ENCODE measurements at regions not wholly inside any gene's neighbourhood (a gene's known extent, or its start where the extent isn't known, plus 50 kb on each side); places are given as distances from the start of the nearest gene placed in this dataset.

DNA sequence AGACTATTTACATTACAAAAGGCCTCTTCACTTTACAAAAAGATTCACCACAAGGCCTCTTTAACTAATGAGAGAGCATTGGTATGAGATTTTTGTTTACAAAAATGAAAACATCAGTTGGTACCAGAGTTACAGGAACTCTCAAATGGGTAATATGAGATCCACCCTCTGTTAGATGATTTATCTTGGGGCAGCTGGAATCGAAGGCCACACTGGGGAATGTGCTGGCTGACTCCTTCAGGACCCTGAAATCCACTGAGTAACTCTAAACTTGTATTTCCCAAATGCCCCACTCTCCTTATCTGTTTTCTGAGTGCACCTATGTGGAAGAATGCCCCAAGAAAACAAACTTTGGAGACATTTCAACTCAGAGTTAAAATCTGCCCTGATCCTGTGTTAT is 232.9 kb upstream of the F9 start:
- DNase-seq (ENCODE audit: extremely low read depth, low read depth, low spot score), result no peak

DNA sequence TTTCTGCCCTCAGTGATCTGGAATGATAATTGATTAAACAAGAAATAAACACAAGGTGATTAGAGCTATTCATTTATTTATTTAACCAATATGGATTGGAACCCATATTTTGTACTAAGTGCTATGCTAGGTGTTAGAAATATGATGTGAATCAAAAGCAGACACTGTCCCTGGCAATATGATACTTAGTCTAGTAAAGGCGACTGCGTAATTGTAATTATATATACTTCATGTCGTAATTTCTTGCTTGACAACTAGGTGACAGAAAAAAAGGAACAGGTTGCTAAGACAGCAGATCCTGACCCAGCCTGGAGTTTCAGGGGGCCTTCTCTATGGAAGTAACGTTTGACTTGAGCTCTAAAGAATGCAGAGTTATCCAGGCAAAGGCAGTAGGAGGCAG is 236.5 kb upstream of the F9 start:
- no peak for DNase-seq (ENCODE audit: extremely low read depth, low read depth, low spot score)

DNA sequence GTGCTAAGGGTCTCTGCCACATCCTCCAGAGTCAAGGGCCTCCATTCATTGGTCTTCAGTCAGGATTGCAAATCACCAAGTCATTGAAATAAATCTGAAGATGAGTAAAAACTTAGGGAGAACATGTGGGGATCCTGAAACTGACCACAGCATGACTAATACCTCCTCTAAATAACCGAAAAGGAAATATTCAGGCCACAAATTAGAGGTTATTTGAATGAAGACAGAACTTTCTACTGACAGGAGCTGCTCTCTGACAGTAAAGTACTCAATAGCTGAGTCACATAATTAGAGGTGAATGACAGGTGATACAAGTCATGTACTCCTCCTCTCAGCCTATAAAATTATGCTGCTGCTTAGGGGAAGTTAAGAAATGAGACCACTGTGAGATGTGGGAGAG is 240.2 kb upstream of the F9 start:
- no peak for DNase-seq (ENCODE audit: extremely low read depth, low read depth, low spot score)

DNA sequence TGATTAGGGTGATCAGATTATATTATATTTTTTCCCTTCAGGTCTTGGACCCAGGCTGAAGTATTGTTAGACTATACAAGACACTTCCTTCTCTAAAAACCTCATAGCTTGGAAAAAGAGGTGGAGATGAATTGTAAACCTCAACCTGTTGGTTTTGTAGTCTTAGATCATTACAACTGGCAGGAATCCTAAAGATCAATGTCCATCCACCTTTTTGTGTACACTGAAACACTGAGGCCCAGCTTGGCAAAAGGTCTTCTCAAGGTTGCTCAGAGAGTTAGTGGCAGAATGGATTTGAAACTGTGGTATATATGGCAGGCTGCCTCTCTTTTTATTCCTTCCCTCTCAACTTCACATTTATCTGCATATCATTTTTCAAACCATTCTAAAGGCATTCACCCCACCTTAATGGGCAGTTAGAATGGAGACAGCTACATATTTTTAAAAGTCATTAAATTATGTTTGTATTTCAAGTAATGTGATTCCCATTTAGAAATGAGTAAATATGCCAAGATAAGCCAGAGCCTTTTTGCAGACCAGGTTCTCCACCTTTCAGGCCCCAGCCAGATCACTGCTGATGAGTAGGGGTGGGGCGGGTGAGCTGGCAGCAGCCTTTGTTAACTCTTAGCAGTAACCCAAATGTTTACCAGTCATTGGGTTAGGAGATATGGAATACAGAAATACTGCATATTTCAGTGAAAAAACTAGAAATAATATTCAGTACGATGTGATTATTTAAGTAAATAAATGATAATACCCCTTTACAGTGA is 243.2 kb upstream of the F9 start:
- no peak for DNase-seq (ENCODE audit: extremely low read depth, low read depth, low spot score)

DNA sequence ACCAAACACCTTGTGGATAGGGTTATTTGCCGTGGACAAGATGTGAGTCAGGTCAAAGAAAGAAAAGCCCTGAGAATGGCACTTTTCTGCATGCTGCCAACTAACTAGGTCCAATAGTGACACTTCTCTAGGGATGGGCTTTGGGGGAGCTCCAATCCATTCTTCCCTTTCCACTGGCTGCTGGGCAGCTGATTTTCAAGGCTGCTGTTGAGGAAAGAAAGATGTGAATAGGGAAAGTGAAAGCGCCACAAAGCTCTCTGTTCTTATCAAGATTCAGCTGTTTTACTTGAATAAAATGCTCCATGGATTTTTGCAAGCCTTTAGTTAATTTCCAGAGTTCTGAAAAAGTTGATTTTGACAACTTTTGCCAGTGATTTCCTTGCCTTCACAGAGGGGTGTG is 244.2 kb upstream of the F9 start:
- DNase-seq (ENCODE audit: extremely low read depth, low read depth, low spot score), result no peak

DNA sequence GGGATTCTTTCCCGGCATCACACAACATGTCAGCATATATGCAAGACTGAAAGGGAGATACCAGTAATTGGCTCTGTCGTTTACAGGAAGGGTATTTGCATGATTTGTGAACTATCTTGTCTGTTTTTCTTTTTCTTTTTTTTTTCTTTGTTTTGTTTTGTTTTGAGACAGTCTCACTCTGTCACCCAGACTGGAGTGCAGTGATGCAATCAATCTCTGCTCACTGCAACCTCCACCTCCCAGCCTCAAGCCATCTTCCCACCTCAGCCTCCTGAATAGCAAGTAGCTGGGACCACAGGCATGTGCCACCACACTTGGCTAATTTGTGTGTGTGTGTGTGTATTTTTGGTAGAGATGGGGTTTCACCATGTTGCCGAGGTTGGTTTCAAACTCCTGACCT is 262.7 kb upstream of the F9 start:
- no peak for DNase-seq (ENCODE audit: extremely low read depth, low read depth, low spot score)

DNA sequence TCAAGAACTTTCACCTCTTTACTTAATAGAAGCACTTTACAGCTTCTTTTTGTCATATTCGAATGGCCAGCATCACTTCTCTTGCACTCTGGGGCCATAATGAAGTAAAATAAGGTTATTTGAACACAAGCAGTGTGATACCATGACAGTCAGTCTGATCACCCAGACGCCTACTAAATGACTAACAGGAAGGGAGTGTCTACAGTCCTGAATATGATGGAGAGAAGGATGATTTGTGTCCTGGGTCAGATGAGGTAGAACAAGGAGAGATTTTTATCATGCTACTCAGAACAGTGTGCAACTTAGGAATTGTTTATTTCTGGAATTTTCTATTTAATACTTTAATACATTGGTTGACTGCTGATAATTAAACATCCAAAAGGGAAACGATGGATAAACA is 284.2 kb upstream of the F9 start:
- DNase-seq (ENCODE audit: extremely low read depth, low read depth, low spot score), result no peak

DNA sequence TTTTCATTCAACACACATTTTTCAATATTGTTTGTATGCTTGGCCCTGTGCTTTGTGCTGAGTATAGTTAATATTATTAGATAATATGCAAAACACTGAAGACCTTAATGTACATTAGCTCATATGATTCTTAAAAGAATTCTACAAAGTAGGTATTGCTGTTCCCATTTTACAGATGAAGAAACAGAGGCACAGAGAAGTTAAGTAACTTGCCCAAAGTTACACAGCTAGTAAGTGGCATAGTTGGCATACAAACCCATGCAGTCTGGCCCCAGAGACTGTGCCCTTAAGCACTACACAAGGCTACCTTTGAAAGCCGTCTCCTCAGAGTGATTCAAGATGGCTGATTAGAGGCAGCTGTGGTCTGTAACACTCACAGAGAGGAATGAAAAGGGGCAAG is 293.4 kb upstream of the F9 start:
- no peak for DNase-seq (ENCODE audit: extremely low read depth, low read depth, low spot score)

DNA sequence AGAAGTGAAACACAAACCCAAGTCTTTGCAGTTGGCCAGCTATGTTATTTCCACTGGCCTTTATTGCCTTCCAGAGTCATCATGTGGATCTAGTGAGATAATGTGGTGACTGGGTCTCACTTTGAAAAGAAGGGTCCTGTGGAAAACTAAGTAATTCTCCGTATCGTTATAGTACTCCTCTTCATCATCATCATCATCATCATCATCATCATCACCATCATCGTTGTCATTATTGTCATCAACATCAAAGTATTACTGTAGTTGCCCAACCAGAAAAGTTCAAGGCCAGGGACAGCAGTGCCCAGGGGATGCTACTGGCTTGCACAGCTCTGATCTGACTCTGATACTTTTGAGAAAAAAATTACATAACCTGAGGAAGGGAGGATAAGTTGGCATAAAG is 295.6 kb upstream of the F9 start:
- DNase-seq (ENCODE audit: extremely low read depth, low read depth, low spot score), result no peak

DNA sequence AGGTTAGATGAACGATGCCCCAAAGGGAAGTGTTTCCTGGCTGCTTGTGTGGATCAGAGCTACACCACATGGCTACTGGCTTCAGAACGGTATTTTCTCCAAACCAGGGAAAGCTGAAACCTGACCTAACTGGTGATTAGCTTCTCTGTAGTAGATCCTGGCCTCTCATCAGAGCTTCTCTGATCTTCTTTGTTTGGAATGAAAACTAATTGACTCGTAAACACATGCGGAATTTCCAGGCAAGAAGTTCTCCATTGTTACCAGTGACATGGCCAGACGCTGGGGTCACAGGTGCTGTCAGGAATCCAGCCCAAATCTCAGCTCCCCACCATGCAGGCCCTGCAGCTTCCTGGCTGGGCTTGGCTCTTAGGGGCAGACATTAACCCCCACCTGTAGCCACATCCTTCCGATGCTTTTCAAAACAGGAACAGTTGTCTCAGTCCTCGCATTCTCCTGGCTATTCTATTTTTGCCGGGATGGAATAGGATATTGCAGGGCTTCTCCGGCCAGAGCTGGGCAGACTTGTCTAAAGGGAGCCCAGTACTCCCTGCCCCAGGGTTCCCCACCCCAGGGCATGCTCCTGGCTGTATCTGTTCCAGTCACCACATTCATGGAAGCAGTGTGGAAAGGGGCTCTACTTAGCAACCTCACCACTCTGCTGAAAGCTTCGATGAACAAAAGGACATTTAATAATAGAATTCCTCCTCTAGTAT is 305.4 kb upstream of the F9 start:
- no peak for DNase-seq (ENCODE audit: extremely low read depth, low read depth, low spot score)

DNA sequence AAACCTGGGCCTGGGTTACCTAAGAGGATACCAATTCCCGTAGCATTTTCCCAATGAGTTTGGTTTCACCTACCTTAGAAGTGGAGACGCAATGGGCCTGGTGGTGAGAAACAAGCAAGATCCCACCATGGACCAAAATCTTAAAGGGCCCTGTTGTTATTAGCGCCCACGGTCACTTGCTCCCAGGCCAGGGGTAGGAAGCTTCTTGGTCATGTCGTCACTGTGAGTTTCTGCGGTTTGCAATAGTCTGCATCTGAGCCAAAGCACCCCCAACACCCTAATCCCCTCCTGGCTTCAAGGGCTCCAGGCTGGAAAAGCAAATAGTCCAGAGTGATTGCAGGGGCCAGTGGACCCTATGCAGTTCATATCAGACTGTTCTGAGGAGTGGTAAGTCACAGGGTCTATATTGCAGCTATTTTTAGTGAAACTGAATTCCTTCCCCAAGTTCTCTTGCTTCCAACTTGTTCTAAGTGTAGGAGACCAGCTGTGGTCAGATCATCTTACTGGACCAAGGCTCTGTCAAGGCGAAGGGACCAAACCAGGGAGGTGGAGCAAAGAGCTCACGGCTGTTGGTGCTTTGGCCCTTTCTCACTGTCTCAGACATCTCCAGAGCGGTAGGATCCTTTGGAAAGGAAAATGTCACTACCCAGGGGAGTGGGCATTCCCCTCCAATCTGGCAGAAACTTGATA is 307.9 kb upstream of the F9 start:
- DNase-seq (ENCODE audit: extremely low read depth, low read depth, low spot score), result no peak

DNA sequence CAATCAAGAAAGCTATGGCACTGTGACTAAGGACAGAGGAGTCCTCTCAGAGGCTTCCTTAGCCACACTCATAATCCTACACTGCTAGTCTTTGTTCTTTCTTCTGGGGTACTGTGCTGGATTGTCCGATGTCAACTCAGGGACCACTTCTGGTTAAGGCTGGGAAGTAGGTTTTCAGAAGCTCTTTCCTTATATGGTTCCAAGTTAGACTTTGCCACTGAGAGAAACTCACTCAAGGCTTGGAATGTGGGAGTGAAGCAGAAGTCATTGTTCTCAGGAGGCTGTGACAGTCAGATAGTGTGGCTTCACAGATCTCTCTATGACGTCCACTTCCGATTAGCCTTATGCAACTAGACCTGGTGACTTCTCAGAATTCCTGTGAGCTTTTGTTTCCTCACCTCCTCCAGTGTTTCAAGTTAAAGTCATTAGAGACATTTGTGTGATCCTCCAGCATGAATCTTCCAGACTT is 317.3 kb upstream of the F9 start:
- no peak for DNase-seq (ENCODE audit: extremely low read depth, low read depth, low spot score)

DNA sequence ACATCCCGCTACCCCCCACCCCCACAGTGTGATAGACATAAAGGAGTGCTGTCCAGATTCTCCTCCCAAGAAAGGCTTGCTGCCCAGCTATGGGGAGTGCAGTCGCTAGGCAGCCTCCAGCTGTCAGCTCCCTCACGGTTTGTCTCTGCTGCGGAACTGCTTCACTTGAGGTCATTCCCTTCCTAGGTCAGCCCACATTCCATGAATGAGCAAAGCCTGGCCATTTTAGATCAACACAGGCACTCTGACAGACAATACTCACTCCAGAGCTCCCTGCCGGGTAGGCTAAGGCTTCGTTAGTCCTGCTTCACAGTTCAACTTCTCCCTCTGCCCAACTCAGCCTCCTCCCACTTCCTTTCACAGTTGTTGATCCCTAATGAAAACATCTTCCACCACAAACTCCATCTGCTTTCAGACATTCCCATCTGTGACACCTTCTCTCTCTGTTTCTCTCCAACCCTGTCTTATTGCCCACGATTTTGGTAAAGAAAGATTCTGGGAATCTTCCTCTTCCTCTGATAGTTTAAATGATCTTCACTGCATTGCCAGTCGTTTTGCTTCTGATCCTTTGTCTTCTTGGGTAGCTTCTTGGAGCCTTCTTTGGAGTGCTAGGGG is 318.9 kb upstream of the F9 start:
- no peak for DNase-seq (ENCODE audit: extremely low read depth, low read depth, low spot score)

DNA sequence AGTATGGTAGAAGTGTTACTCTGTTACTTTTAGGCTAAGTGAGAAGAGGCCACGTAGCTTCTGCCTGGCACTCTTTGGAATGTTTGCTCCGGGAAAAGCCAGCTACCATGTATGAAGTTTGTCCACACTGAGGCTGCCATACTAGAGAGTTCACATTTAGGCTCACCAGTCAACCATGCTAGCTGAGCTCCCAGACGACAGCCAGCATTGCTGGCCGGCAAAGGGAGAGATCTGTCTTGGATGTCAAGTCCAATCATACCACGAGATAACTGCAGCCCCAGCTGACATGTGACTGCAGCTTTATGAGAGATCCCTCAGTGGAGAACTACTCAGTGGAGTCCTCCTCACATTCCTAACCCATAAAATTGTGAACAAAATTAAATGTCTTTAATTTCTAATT is 321.2 kb upstream of the F9 start:
- DNase-seq (ENCODE audit: extremely low read depth, low read depth, low spot score), result no peak

DNA sequence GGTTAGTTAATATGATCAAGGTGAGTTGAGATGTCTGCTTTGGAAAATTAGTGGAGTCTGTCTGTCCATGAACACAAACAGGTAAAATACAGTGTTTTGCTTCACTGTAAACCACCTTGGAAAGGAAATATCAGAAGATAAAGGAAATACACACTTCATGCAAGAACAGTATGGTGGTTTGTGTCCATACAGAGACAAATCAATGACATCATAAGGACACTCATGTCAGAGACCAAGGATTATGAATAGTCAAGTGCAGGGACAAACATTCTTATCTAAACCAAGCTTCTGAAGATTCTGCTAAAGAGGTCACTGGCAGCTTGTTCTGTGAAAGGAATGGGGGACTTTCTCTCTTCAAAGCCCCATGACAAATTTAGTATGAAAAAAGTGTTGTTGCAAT is 322.9 kb upstream of the F9 start:
- DNase-seq (ENCODE audit: extremely low read depth, low read depth, low spot score), result no peak

DNA sequence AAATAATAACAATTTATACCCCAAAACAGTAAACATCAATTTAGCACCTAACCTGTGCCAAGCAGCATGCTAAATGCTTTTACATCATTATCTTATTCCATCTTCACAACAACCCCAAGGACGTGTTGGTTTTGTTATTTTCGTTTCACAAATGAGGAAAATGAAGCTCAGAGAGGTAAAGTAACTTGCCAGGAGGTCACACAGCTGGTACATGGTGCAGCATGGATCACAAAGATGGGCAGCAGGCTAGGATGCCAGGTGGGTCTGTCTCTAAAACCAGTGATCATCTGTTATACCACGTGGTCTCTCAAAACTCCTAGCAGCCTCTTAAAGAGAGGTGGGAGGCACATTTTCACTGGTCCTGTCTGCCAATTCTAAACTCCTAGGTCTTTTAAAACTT is 323.6 kb upstream of the F9 start:
- DNase-seq (ENCODE audit: extremely low read depth, low read depth, low spot score), result no peak

DNA sequence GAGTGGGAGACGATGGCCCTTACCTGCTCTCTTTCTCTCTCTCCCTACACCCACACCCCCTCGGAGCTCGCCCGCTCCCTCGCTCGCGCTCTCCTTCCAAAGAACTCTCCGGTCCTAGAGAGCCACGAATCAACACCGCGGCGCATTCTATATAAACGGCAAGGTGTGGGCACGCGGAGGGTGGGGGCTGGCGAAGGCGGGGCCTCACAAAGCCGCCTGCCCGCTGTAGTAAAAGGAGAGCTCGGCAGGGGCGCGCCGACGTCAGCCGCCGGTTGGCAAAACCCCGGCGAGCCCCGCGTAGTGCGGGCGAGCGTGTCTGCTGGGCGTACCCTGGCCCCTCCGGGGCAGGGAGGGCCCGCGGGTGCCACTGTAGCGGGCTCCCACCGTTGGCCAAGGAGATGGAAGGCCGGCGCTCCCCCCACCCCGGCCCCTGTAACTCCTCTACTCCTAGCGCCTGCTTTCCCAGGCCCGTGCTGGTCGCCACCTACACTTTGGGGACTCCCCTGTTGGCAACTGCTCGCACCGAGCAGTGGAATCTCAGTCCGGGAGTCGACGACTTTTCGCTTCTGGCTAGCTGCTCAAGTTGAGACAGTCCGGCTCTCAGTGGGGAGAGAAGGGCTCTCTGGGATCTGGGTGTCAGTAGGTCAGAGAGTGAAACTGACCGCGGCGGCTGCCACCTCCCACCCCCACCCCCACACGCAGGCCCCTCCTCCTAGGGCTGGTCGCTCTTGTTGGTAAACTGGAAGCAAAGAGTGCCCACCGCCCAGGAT is 325.5 kb upstream of the F9 start:
- DNase-seq (ENCODE audit: extremely low read depth, low read depth, low spot score), result no peak

DNA sequence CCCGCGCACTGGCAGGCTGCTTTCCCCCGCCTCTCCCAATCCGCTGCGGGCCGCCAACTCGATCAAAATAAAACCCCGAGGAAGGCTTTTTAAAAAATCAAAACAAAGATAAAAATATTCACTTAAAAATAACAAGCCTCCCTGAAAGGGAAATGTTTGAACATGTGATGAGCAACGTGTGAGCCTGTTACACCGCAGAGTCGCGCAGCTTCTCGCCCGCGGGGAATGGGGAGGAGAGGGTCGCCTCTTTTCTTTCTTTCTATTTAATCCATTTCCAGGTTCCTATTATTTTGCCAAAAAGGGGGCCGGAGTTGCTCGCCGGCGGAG is 326.0 kb upstream of the F9 start:
- no peak for DNase-seq (ENCODE audit: extremely low read depth, low read depth, low spot score)

DNA sequence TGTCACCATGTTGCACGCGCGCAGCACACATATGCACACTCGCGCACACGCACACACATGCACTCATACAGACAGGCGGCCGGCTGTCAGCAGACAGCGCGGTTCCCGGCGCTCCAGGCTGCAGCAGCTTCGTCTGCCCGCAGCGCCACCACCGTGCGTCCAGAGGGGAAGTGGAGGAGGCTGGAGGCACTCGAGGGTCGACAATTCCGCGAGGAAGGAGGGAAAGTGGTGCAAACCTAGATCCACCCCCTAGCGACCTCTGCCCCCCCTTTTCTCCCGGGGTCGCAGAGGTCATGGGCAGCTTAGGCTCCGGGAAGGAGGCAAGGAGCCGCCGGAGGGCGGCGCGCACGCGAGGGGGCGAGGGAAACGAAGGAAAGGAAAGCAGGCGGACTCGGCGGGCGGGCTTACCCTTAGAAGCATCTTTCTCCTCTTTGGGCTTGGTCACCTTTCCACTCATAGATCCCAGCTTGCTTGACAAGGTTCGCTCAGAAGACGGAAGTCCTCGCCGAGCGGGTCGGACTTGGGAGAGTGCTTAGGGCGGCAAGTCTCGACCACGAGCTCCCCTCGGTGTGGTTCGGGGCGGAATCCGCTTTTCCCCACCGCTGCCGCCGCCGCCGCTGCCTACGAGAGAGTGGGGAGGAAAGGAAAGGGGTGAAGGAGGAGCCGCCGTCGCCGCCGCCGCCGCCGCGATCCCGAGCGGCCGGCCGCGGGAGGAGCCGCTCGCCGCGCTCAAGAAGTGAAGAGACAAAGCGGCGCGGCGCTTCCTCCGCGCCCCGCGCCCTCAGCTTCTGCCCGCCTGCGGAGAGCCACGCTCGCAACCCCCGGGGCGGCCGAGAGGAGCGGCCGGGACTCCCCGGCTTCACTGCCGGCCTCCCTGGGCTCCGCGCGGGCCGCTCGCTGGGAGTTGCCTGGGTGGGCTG is 326.6 kb upstream of the F9 start:
- no peak for DNase-seq (ENCODE audit: extremely low read depth, low read depth, low spot score)
